ENCODE measurements at regions not wholly inside any gene's neighbourhood (a gene's known extent, or its start where the extent isn't known, plus 50 kb on each side); places are given as distances from the start of the nearest gene placed in this dataset.
A peak's percentile ranks its signal among the peaks of the same experiment; 100 is the strongest.

DNA sequence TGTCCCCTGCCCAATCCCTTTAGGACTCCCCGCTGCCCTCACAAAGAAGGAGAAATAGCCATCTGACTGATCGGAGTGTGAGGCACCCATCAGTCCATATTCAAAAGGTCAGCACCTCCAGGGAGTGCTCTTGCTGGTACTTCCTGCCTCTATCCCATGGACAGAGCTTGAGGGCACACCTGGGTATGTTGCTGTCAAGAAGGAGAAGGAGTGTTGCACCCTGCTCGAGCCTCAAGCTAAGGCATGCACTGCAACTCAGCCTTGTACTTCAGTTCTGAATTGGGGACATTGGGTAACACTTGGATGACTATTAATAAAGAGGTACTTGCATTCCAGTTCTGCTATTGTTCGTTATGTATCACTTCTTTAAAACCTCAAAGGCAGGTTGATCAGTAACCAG, 190.3 kb upstream of the ZC3H12A start:
- DNase-seq, result no peak

DNA sequence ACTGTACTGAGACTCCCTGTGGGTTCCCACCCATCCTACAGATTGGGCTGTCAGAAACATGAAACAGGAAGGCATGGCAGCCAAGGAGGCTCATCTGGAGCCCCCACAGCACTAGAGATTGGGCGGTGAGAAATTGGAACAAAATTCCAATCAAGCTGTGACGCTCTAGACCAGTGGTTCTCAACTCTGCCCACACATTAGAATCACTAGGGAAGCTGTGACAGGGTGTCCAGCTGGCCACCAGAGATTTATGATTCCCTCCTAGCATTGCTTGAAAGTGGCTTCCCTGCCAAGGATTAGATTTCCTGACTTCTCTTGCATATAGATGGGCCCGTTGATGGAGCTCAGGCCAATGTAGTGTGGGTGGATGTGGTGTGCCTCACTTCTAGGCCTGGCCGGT, 187.5 kb upstream of the ZC3H12A start:
- DNase-seq, result no peak

DNA sequence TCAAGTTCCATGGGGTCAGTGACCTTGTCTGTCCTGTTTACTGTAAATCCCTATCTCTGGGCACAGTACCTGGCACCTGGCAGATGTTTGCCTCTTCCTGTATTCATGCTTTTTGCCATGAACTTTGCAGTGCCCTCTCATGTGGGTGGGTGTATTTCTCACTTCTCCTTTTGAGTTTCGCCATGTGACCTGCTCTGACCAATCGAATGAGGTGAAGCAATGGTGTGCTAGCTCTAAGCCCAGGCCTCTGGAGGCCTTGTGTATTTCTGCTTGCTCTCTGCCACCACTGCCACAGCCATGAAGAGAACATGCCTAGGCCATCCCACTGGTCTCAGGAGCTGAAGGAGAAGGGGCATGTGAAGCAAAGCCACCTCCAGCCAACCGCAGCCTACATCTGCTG, 185.5 kb upstream of the ZC3H12A start:
- DNase-seq, result no peak

DNA sequence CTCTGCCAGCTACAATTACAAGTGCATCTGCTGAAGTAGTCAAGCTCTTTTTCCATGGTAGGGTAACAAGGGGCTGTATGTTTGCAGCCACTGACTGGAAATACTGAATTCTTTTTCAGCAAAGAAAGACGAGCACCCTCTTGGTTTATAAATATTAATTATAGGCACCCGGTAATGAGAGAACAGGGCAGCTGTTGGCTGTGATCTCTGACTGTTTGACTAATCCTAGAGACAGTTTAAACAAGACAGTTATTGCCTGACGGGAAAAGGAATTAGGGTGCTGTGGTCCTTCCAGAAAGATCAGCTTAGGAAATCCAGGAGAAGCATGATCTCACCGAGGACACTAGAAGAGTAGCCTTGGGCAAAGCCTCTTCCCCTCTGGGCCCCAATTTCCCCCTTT, 183.7 kb upstream of the ZC3H12A start:
- DNase-seq, result peak; percentile 7 to 57

DNA sequence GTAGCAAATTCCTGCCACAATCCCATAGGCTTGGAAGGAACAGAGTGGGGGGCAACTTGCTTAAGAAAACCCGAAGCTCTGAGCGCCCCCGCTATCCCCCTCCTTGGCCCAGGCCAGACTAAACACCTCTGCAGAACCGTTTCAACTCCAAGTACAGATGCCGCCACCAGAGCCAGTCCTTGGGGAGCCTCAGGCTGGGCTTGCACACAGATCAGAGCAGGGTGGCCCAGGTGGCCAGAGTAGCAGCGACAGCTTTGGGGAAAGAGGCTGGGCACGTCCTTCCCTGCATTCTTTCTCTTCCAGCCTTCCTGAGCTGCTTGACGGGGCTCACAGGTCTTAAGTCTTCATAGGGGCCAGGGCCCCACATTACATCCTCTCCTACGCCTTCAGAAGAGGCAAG, 181.6 kb upstream of the ZC3H12A start:
- no peak for DNase-seq

DNA sequence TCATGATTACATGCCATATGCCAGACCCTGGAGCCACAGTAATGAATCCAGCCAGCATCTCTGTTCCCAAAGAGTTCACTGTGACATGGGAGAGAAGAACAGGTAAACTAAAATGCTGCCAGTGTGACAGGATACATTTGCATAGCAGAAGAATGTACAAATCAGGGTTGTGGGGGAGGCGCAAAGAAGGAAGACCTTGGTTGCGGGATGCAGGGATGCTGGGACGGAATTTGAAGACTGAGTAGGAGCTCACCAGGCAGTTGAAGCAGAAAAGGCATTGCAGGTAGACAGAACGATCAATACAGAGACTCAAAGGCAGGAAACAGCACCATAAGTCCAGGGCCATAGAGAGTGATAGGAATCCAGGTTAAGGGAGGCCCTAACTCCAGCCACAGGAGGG, 180.3 kb upstream of the ZC3H12A start:
- DNase-seq, result no peak

DNA sequence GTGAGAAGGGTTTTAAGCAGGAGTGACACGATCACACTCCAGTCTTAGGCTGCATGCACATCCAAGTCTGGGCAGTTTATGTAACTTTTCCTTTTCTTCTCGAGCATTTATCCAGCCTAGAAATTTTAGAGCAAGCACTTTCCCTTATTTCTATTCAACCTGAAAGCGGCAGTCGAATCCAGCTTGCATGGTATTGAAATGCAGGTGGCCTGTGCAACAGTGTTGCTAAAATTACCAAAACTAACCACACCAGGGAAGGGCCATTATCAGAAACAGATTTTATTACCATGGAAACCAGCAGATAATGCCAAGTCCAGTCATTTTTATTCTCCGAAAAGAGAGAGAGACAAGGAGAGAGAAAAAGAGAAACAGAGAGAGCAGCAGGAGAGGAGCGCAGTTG, 179.9 kb upstream of the ZC3H12A start:
- no peak for DNase-seq

DNA sequence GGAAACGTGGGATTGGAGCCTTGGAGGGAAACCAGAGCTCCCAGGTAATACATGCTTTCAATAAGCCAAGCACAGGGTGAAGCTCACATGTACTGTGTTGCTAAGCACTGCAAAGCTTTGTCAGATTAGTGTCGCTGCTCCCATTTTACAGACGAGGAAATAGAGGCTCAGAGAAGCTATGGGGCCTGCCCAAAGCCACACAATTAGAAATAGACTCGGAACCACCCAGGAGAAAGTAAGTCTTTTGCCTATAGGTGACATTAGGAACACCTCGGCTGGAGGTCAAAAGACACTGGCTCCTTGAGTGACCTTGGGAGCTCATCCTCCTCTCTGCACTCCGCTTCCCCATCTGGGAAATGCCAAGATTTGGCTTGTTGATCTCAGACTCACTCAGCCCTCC, 175.6 kb upstream of the ZC3H12A start:
- no peak for DNase-seq

DNA sequence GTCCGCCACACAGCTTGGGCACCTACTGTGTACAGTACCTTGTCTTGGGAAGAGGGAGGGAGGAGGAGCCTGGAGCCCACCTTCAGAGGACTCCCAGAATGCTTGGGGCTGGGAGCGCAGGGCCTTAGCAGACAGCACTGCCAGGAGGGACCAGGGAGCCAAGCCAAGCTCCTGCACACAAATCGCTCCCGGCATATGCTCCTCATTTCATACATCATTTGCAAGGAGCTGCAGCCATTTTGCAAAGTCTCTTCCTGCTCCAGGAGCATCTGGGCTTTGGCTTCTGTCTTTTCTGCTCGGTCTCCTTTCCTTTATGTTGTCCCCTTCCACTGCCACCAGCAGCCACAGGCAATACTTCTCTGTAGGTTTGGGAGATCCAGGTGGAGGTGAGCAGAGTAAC, 175.2 kb upstream of the ZC3H12A start:
- DNase-seq, result no peak

DNA sequence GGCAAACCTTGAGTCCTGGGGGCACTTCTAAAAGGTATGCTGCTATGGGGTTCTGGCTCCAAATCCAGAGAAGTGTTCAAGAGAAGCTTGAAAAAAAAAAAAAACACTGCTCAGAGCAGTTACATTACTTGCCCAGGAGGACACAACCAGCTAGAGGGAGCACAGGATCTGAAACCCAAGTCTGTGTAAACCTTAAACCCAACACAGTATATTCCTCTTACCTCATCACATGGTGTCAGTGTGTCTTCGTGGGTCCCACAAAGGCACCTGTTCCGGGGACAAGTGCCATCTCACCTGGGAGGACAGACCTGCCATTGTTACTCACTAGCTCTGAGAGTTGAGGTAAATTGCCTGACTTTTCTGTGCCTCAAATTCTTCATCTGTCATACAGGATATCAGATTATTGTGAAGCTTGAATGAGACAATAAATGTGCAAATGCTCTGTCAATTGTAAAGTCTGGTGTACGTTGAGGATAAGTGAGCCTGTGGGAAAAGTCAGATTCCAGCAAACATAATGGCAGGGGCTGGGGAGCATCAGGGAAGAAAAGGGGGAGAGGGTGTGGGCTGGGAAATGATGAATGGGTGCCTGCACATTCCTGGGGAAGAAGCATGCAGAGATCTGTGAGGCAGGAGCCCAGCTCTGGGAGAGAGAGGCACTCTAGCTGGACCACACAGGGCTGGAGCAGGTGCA, 170.4 kb upstream of the ZC3H12A start:
- no peak for DNase-seq

DNA sequence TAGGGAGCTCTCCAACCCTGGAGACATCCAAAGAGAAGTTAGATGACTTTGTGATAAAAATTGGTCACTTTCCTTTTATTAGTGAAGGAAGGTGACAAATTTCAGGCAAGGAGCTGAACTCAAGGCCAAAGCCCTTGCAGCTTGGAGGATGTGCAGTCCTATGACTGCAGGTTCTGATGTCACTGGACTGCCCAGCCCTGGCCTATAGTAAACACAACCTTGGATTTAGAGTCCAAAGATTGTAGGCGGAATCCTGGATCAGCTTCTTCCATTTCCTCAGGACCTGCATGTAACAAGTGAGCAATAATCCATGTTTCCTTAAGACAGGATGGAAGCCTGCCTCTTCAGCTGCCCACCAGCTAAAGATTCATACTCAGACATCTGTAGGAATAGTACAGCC, 169.3 kb upstream of the ZC3H12A start:
- no peak for DNase-seq

DNA sequence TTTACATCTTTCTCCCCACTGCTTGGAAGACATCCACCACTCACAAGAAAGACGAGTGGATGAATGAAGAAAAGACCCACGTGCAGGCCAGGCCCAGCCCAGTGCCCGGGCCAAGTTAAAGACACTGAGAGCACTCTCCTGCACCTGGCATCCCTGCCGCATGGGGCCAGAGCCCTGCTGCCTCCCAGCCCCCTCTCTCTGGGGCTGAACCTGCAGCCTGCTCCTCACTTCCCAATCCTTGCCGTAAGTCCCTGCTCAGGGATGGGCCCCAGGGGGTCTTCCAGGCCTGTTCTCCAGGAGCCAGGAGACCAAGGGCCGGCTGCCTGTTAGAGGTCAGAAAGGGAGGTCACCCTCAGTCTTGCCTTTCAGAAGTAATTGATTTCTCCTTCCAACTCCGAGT, 168.5 kb upstream of the ZC3H12A start:
- peak; percentile 14 to 71 for DNase-seq

DNA sequence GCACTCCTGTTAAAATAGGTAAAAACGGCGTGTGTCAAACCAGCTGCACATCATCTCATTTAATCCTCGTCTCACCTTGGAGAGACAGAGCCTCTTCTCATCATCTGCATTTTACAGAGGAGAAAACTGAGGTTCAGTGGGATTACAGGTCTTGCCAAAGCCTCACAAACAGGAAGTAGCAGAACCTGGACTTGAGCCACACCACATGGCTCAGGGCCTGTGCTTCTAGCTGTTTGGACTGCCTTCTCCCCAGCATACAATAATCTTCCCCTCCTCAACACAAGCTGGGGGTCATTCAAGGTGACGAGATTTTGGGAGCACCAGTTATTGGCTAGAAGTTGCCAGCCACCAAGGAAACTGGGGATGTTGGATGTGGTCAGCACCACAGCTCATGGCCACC, 167.9 kb upstream of the ZC3H12A start:
- no peak for DNase-seq

DNA sequence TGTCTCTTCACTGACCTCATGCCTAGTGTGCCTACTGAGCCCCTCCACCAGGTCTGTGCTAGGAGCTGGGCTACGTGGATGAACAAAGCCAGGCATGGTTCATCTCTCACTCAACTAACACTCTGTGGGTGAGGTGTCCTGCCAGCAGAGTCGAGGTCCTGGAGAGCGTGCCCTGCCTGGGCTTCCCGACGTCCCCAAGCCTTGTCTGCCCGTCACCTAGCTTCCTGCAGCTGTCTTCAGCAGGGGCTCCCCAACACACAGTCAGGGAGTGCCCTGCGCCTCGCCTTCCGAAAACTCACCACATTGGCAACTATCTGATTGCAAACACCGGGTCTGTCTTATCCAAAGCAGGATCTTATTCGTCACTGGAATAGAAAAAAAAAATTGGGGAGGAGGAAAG, 167.5 kb upstream of the ZC3H12A start:
- no peak for DNase-seq

DNA sequence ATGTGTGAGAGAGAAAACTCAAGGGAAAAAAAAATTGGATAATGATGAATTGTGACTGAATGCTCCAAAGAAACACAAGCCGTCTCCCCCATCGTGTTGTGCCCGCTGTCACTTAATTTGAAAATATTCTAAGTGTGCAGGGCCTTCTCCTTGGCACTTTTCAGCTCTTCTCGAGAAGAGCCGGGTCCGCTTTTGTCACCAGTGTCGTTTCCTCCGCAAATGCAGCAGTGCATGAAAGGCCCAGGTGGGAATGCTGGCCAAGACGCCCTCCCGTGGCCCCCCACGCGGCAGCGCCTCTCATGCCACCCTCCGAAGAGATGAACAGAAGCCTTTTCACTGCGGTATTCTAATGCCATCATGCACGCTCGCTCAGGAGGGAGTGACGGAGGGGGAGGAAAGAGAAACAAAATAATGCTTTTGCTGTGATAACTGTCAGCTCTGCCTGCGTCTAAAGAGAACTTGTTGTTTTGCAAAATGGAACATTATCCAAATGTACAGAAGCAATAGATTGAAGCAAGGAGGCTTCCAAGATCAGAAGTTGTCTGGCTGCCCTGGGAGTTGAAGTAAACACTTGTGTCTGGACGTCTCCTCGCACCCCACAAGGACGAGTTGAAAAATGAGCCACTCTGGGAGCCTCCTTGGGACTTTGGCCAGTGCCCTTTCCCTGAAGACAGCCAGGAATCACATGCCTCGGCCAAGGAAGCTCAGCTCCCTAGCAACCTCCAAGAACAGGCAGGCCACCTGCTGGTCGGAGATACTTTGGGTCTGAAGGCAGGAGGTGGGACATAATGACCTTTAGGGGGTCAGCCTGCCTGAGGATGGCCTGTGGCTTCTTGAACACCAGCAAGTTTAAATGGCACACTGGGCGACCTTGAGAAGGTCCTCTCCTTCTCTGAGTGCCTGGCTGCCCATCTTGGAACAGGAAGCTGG, 166.1 kb upstream of the ZC3H12A start:
- no peak for DNase-seq

DNA sequence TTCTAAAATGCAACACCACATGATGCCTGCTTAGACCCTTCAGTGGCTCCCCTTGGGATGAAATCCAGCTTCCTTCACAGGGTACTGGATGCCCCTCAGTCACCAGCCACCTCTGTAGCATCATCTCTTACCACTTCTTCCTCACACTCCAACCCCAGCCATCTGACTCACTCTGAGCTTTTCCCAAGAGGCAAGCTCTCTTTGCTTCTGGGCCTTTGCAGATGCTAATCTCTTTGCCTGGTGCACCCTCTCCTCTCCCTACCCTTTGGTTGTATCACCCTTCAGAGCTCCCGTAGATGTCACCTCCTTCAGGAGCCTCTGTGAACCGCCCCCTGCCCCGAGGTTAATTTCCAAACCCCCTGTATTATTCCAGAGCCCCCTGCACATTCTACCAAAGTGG, 164.8 kb upstream of the ZC3H12A start:
- DNase-seq, result no peak

DNA sequence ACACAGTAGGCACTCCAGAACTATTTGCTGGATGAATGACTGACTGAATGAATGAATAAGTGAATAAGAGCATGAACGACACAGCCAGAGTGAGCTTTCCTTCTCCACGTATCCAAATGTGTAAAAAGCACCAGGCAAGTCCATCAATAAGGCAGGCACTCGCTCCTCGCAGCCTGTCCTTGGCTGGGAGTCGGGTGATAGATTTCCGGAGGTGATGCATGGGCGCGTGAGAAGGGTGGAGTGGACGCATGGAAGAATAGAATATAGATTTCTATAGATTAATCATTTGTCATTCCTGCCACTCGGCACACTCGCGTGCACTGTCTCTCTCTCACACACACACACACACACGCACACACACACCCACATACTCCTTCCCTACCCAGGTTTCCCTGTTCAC, 164.3 kb upstream of the ZC3H12A start:
- no peak for DNase-seq

DNA sequence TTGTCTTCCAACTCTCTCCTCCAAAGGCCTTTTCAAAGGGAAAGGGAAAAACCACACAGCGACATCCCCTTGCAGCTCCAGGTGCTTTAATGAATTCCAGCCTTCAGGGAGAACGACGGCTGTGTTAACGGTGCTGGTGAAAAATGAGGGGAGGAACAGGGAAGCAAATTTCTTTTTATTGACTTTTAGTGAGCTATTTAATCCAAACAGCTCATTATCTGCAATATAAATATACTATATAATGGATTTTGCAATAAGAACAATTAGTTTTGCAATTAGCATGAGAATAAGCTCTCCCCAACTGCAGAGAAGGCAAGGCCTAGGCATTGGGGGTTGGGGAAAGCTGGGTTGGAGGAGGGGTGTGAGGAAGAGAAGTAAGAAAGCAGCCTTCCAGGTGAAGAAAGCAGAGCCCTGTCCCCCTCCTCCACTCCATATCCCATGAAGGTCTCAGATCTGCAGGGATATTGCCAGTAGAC, 159.0 kb upstream of the ZC3H12A start:
- DNase-seq, result no peak

DNA sequence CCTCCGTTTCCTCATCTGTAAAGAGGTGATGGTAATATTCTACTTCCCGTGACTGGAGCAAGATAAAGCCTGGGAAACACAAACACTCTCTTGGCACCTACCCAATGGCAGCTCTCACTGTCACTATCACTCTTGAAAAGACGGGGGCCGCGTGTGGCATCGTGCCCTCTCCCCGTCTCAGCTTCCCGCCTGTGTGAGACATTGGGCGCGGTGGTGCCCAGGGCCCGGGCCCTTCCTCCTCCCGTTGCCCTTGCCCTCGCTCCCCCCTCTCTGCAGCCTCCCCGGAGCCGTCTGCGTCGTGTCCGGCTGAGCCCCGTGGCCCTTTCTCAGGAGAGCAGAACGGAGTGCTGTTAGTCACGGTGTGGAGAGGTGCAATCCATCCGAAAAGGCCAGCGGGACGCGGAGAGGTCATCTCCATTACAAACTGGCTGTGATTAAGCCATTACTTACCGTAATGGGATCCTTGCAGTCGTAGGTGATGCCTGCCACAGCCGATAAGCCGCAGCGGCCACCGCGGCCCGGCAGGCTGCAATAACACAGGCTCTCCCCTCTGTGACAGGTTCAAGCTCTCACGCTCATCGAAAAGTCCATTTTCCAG, 156.4 kb upstream of the ZC3H12A start:
- no peak for DNase-seq

DNA sequence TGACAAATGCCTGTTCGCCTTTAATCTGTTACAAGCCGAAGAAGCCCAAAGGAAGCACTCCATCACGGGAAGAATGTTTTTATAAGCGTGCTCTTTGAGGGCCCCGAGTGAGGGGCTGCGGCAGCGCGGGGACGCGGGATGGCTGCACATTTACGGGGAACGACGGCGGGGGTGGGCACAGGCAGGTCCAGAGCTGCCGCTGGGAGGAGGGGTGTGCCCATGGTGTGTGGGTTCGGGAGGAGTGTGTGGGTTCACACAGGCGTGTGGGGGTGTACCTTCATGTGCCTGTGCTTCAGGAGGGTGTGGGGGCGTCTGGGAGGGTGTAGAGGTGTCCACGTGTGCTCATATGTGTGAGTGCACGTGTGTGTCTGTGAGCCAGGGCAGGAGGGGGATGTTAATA, 155.9 kb upstream of the ZC3H12A start:
- no peak for DNase-seq

DNA sequence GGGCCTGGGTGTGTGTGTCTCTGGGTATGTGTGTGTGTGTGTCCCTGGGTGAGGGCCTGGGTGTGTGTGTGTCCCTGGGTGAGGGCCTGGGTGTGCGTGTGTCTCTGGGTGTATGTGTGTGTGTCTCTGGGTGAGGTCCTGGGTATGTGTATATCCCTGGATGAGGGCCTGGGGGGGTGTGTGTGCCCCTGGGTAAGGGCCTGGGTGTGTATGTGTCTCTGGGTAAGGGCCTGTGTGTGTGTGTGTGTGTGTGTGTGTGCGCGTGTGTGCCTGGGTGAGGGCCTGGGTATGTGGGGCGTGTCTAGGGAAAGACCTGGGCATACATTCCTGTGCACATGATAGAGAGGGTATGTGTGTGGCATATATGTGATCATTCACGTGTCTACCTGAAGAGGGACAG, 155.1 kb upstream of the ZC3H12A start:
- DNase-seq, result no peak

DNA sequence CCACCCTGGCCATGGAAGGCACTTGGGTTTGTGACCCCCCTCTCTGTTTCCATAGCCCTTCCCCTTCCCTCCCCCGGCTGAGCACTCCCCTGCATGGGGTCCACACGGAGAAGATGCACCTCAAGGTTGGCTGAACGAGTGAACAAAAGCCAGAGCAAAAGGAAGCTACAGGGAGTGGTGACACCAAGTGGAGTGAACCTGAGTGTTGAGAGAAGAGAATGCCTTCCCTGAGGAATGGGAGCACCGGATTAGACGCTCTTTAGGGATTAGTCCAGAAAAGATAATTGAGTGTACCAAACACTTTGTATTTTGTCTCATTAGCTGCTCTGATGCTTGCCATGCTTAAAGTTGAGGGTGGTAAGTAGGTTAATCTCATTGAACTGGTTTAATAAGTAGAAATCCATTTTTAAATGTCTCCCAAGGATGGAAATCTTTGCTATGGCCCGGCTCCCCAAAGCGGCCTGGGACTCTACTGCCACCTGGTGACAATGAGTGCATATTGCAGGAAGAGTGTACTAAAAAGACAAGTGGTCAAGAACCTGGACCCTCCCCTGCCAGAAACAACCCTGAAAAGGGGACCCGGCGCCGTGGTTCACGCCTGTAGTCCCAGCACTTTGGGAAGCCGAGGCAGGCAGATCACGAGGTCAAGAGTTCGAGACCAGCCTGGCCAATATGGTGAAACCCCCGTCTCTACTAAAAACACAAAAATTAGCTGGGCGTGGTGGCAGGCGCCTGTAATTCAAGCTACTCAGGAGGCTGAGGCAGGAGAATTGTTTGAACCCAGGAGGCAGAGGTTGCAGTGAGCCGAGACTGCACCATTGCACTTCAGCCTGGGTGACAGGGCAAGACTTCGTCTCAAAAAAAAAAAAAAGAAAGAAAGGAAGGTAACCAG, 150.6 kb upstream of the ZC3H12A start:
- peak; percentile 70 to 84 for DNase-seq

DNA sequence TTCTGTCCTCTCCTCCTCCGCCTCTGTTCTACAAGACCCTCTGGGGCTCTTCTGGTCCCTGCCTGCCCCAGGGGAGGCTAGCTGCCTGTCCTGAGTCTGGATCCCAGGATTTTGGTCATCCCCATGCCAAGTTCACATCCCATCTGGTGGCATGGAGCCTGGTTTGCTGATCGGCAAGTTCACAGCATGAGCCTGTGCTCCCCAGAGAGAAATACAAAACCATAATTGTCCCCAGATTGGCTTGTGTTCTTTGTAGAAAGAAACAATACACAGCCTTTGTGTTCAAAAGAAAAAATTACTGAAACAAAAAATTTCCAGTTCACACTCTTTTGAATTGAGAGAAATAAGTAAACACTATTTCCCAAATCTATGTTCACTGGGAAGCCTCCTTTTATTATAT, 149.4 kb upstream of the ZC3H12A start:
- no peak for DNase-seq

Data from NCI-H524 (cell line).